Immature natural killer cell (primary cell): ENCODE measurements at regions not wholly inside any gene's neighbourhood (a gene's known extent, or its start where the extent isn't known, plus 50 kb on each side); places are given as distances from the start of the nearest gene placed in this dataset.
"Not testable (repeated sequence)": the region's sequence is repeated elsewhere in the genome, so short reads cannot be mapped to it uniquely, and the experiment has no call there.

ENCODE experiments used
- DNase-seq, 3 donors: peaks; one replicate each; pipeline ENCODE4 v3.0.0; 2022; ENCODE audit warnings: mixed read lengths in 1 of 3
- H3K27ac Mint-ChIP-seq, 6 donors: one replicate each; pipeline ENCODE4 v1.8.0; 2020; ENCODE audit warnings: mixed read lengths in 6 of 6, mild to moderate bottlenecking in 5 of 6, inconsistent platforms in 4 of 6, moderate library complexity in 3 of 6
- H3K27me3 Mint-ChIP-seq, 3 donors: one replicate each; pipeline ENCODE4 v1.8.0; 2020 to 2021; ENCODE audit warnings: low read depth in 3 of 3, mild to moderate bottlenecking in 3 of 3, mixed read lengths in 3 of 3, moderate library complexity in 3 of 3, inconsistent platforms in 1 of 3
- H3K36me3 Mint-ChIP-seq, 3 donors: one replicate each; pipeline ENCODE4 v1.8.0; 2020; ENCODE audit warnings: mixed read lengths in 3 of 3, inconsistent platforms in 2 of 3, mild to moderate bottlenecking in 2 of 3
- H3K4me1 Mint-ChIP-seq, 2 donors: one replicate each; pipeline ENCODE4 v1.8.0; 2020; ENCODE audit warnings: inconsistent platforms in 2 of 2, mild to moderate bottlenecking in 2 of 2, mixed read lengths in 2 of 2, moderate library complexity in 1 of 2
- H3K4me3 Mint-ChIP-seq, 5 donors: one replicate each; pipeline ENCODE4 v1.8.0; 2020; ENCODE audit warnings: mild to moderate bottlenecking in 5 of 5, mixed read lengths in 5 of 5, inconsistent platforms in 3 of 5, moderate library complexity in 3 of 5
- H3K9me3 Mint-ChIP-seq, 6 donors: one replicate each; pipeline ENCODE4 v1.8.0; 2020; ENCODE audit warnings: mild to moderate bottlenecking in 6 of 6, mixed read lengths in 6 of 6, inconsistent platforms in 4 of 6, moderate library complexity in 3 of 6

DNA sequence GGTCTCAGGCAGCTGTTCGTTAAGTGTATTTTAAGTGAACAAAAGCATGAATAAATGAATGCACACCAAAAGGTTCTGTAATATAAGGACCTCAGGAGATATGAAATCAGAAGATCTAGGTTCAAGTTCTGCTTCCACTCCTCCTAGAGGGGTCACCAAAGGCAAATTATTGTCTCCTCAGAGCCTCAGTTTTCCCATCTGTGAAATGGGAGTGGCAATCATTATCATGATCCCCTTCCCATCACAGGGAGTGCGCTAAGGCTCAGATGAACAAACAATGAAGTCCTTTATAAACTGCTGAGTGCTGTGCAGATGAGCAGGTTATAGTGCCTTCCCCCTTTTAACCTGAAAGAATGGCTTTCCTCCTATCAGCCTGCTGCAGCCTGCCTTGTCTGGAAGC is 248.3 kb upstream of the C16orf82 start:
- Mint-ChIP-seq H3K27ac (no peak overlapping the region), H3K9me3 (no peaks in the 10 kb centered on the region), H3K36me3 (no peaks in the 10 kb centered on the region), H3K4me3 (no peak overlapping the region), H3K4me1 (no peaks in the 10 kb centered on the region), H3K27me3 (peaks cover 0 to 11% (median 3%) of the 10 kb centered on the region in 3 donors)
- DNase-seq, result no peak

DNA sequence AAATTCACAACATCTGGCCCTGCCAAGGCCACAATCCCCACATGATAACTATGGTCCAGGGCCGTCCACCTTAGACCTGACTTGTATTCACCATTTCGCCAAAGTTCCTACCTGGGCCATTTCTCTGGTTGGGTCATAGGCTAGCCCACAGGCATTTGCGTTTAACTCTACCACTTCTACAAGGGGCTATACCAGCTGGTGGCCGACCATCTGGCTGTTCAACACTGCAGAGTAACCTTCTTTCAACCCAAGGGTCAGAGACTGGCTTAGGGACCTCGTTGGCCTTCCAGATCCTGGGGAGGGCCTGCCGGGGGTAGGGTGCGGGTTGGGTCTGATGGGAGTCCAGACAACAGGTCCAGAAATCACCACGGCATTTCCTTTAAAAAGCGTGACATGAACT is 242.3 kb upstream of the C16orf82 start:
- no peaks in the 10 kb centered on the region for H3K36me3 Mint-ChIP-seq
- peaks cover 0 to 6% (median 0%) of the 10 kb centered on the region in 6 donors for H3K9me3 Mint-ChIP-seq
- H3K27me3 Mint-ChIP-seq, result peaks cover 0 to 14% (median 4%) of the 10 kb centered on the region in 3 donors
- no peak overlapping the region for H3K4me3 Mint-ChIP-seq
- no peaks in the 10 kb centered on the region for H3K4me1 Mint-ChIP-seq
- H3K27ac Mint-ChIP-seq, result no peak overlapping the region
- no peak for DNase-seq

DNA sequence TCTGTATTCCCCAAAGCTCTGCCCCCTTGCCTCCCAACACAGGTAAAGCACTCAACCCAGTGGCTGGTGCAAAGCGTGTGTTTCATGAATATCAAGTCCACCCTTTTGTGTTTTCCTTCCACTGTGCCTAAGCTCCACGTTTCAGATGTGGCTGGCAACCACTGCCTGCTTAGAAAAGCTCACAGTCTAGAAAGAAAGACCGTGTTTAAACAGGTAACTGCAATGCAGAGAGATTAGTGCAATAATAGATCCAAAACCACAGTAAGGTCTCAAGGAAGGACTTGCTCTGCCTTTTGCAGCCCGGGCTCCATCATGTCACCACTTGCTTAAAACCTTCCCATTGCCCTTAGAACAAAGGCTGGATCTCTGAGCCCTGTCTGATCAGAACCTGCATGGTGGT is 240.2 kb upstream of the C16orf82 start:
- H3K27me3 Mint-ChIP-seq, result peaks cover 0 to 14% (median 8%) of the 10 kb centered on the region in 3 donors
- no peak overlapping the region for H3K4me3 Mint-ChIP-seq
- peaks cover 0 to 6% (median 0%) of the 10 kb centered on the region in 6 donors for H3K9me3 Mint-ChIP-seq
- H3K4me1 Mint-ChIP-seq, result no peaks in the 10 kb centered on the region
- H3K36me3 Mint-ChIP-seq, result no peaks in the 10 kb centered on the region
- no peak for DNase-seq
- H3K27ac Mint-ChIP-seq, result no peak overlapping the region

DNA sequence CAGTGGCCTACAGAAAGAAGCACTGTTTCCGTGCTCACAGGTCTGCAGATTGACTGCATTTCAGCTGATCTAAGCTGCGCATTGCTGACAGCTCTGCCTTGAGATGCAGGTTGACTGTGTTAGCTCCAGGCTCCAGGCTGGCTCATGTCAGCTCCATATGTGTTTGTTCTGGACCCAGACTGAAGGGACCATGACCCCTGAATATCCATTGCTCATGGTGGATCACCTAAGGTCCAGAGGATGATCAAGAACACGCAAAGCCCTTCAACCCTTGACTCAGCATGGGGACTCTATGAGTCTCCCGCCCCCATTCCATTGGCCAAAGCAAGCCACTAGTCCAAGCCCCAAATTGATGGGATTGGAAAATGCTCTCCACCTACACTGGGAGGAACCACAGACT is 239.3 kb upstream of the C16orf82 start:
- Mint-ChIP-seq H3K4me3 (no peak overlapping the region), H3K9me3 (peaks cover 0 to 6% (median 0%) of the 10 kb centered on the region in 6 donors), H3K27ac (no peak overlapping the region), H3K4me1 (no peaks in the 10 kb centered on the region), H3K27me3 (peaks cover 0 to 15% (median 8%) of the 10 kb centered on the region in 3 donors), H3K36me3 (no peaks in the 10 kb centered on the region)
- DNase-seq, result no peak

DNA sequence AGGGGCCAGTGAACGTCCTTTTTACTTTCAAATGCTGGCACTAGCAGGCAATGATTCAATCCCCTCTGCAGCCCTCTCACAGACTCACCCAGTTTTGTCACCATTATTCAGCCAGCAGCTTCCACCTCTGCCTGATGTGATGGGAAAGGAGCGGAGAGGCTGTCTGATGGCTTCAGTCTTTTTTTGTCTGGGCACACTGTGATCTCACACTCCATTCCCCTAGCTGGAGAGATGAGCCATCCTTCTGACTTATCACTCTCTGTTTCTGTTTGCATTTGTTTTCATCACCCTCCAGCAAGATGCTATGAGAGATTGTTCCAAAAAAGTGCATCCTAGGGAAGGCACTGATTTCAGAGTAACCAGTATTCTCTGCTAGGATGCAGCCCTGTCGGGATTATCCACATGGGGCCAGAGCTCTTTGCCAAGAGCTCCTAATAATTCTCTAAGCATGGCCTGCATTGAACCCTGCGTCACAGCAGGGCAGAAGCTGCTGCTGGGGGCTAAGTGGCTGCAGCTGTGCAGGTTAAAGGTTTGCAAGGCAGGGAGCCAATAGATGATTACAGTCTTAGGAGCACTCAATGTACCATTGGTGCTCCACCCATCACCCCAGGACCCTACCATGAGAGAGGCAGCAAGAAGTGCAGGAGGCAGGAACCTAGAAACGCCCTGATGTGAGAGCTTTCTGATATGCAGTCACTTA is 236.1 kb upstream of the C16orf82 start:
- Mint-ChIP-seq H3K27me3 (peaks cover 1 to 17% (median 9%) of the 10 kb centered on the region in 3 donors), H3K9me3 (peaks cover 0 to 6% (median 0%) of the 10 kb centered on the region in 6 donors), H3K27ac (no peak overlapping the region), H3K4me3 (no peak overlapping the region), H3K4me1 (no peaks in the 10 kb centered on the region), H3K36me3 (no peaks in the 10 kb centered on the region)
- DNase-seq, result no peak

DNA sequence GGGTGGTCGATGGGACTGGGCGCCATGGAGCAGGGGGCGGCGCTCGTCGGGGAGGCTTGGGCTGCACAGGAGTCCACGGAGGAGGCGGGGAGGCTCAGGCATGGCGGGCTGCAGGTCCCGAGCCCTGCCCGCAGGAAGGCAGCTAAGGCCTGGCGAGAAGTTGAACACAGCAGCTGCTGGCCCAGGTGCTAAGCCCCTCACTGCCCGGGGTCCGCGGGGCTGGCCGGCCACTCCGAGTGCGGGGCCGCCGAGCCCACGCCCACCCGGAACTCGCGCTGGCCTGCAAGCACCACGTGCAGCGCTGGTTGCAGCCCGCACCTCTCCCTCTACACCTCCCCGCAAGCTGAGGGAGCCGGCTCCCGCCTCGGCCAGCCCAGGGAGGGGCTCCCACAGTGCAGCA is 230.6 kb upstream of the C16orf82 start:
- H3K4me3 Mint-ChIP-seq, H3K9me3 Mint-ChIP-seq, H3K4me1 Mint-ChIP-seq, H3K36me3 Mint-ChIP-seq, H3K27ac Mint-ChIP-seq, H3K27me3 Mint-ChIP-seq, DNase-seq: not testable (repeated sequence)

DNA sequence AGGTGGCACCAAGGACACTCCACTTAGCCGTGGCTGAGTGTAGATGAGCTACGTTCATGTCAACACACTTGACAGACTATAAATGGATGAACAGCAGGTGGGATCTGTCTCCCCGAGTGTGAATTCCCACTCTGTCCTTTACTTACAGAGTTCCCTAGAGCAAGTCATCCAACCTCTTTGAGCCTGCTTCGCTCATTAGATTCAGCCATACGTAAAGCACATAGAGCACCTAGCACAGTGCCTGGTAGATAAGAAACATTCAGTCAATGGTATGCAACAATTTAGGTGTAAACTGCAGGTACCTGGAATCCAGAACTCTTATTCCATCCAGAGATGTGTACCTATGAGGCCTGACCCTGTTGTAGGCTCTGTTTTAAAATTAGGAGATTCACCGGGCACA is 227.8 kb upstream of the C16orf82 start:
- no peaks in the 10 kb centered on the region for H3K4me1 Mint-ChIP-seq
- no peak overlapping the region for H3K4me3 Mint-ChIP-seq
- H3K9me3 Mint-ChIP-seq, result no peaks in the 10 kb centered on the region
- peaks cover 0 to 5% (median 2%) of the 10 kb centered on the region in 3 donors for H3K27me3 Mint-ChIP-seq
- H3K36me3 Mint-ChIP-seq, result no peaks in the 10 kb centered on the region
- DNase-seq, result no peak
- H3K27ac Mint-ChIP-seq, result no peak overlapping the region

DNA sequence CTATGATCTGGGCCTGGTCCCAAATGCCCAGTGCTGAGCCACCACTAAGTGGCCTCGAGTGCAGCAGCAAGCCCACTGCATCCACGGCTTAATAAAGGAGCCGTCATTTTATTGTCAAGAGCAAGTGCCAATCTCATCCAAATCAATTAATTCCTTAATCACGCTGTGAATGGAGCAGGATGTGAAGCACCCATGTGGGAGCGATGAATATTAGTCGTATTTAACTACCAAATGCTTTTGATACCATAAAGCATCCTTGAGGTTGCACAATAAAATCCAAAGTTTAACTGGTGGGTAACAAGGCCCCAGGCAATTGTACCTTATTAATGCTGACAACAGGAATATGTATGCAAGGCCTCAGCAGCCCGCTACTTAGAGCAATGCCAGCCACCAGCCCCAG is 226.0 kb upstream of the C16orf82 start:
- no peak overlapping the region for H3K4me3 Mint-ChIP-seq
- H3K9me3 Mint-ChIP-seq, result peaks cover 0 to 3% (median 0%) of the 10 kb centered on the region in 6 donors
- H3K36me3 Mint-ChIP-seq, result no peaks in the 10 kb centered on the region
- H3K4me1 Mint-ChIP-seq, result no peaks in the 10 kb centered on the region
- no peak for DNase-seq
- H3K27me3 Mint-ChIP-seq, result peaks cover 1 to 5% (median 2%) of the 10 kb centered on the region in 3 donors
- H3K27ac Mint-ChIP-seq, result no peak overlapping the region

DNA sequence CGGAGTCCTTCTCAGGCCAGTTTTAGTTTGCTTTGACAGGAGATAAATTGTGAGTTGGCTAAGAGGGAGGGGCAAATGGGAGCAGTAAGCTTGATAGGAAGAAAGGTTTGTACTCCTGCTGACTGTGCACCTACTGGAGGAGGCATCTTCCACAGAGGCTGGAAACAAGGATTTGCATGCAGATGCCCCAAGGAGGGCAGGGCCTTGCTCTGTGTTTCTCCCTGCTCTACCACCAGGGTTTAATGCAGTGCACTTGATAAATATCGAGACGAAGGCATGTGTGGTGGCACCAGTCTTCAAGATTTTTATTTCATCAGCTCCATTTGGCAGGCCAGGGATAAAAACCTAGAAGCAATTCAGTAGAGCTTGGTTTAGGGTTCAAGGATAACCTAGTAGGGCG is 210.5 kb upstream of the C16orf82 start:
- no peak overlapping the region for H3K4me3 Mint-ChIP-seq
- peaks cover 2 to 18% (median 7%) of the 10 kb centered on the region in 3 donors for H3K27me3 Mint-ChIP-seq
- H3K9me3 Mint-ChIP-seq, result peaks cover 6 to 17% (median 15%) of the 10 kb centered on the region in 6 donors
- no peaks in the 10 kb centered on the region for H3K4me1 Mint-ChIP-seq
- H3K27ac Mint-ChIP-seq, result no peak overlapping the region
- no peak for DNase-seq
- H3K36me3 Mint-ChIP-seq, result peaks cover 0 to 3% (median 0%) of the 10 kb centered on the region in 3 donors

DNA sequence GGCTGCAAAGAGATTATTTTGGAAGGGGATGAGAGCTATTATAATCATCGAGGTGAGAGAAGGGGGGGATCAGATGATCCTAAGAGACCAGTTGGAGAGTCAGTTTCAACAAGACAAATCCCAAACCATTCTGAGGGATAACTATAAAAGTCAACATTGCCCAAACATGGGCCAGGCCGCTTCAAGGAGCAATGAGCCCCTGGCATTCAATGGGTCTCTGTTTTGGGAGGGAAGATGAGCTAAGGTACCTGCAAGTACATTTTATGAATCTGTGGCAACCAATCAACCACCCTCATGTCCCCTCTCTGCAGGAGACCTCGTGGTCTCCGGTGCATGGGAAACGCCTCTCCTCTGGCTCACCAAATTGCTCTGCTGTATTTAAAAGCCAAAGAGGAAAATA is 209.9 kb upstream of the C16orf82 start:
- Mint-ChIP-seq H3K9me3 (peaks cover 11 to 22% (median 17%) of the 10 kb centered on the region in 6 donors), H3K36me3 (peaks cover 0 to 3% (median 0%) of the 10 kb centered on the region in 3 donors), H3K4me1 (no peaks in the 10 kb centered on the region), H3K27ac (no peak overlapping the region), H3K4me3 (no peak overlapping the region), H3K27me3 (peaks cover 2 to 18% (median 7%) of the 10 kb centered on the region in 3 donors)
- DNase-seq, result no peak

DNA sequence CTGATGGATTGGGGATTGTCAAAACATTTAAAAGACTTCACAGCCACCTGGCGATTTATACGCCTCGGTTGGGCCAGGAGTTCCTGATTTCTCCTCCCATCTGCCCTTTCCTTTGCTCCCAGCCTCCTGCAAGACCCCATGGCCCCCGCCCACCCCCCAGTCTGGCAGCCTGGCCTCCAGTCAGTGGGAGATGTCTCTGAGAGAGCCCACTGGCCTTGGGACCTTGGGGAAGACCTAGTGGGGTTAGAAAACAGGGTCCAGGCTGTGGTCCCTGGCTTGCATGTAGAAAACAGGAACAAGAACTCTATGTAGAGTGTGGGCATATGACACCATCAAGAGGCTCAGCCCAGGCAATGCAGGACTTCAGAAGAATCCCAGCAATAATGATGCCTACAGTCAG is 209.4 kb upstream of the C16orf82 start:
- no peak overlapping the region for H3K27ac Mint-ChIP-seq
- H3K27me3 Mint-ChIP-seq, result peaks cover 2 to 18% (median 7%) of the 10 kb centered on the region in 3 donors
- no peaks in the 10 kb centered on the region for H3K4me1 Mint-ChIP-seq
- H3K36me3 Mint-ChIP-seq, result peaks cover 0 to 3% (median 0%) of the 10 kb centered on the region in 3 donors
- no peak for DNase-seq
- H3K4me3 Mint-ChIP-seq, result no peak overlapping the region
- peaks cover 12 to 28% (median 17%) of the 10 kb centered on the region in 6 donors for H3K9me3 Mint-ChIP-seq

DNA sequence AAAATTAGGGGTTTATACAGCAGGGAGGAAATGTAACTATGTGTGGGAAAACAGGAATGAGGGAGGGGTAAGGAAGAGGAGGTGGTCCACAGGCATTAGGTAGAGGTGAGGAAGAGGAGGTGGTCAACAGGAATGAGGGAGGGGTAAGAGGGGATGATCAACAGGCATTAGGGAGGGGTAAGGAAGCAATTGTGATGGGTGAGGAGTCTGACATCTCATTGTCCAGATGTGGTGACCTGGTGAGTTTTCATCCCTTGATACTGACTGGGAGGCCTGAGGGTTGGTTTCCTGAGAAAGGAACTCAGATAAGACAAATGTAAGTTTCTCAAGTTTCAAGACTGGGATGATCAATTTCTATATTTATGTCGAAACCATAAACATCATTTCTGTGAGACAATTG is 206.2 kb upstream of the C16orf82 start:
- peaks cover 0 to 16% (median 7%) of the 10 kb centered on the region in 3 donors for H3K27me3 Mint-ChIP-seq
- no peaks in the 10 kb centered on the region for H3K4me1 Mint-ChIP-seq
- peaks cover 0 to 3% (median 0%) of the 10 kb centered on the region in 3 donors for H3K36me3 Mint-ChIP-seq
- H3K9me3 Mint-ChIP-seq, result peaks cover 12 to 30% (median 15%) of the 10 kb centered on the region in 6 donors
- H3K27ac Mint-ChIP-seq, result no peak overlapping the region
- no peak for DNase-seq
- no peak overlapping the region for H3K4me3 Mint-ChIP-seq

DNA sequence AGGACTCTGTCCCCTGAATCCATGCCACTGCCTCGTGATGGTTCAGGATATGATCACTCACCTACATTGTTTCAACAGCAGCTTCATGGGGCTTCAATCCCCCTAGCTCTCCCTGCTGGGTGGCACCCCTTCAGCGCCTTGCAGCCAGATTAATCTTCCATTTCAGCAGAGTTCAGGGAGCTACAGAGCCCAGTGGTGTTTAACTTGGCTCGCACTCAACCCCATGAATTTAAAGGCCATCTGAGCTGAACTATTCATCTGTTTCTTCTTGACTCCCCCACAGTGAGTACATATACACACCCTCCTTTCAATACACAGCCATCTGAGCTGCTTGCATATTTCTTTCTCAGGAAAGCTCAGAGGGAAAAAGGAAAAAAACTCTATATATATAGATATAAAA is 202.8 kb upstream of the C16orf82 start:
- Mint-ChIP-seq H3K36me3 (peaks cover 0 to 3% (median 0%) of the 10 kb centered on the region in 3 donors), H3K4me1 (no peaks in the 10 kb centered on the region), H3K27me3 (peaks cover 3 to 12% (median 7%) of the 10 kb centered on the region in 3 donors), H3K9me3 (peaks cover 10 to 30% (median 15%) of the 10 kb centered on the region in 6 donors), H3K4me3 (no peak overlapping the region), H3K27ac (no peak overlapping the region)
- DNase-seq, result no peak

DNA sequence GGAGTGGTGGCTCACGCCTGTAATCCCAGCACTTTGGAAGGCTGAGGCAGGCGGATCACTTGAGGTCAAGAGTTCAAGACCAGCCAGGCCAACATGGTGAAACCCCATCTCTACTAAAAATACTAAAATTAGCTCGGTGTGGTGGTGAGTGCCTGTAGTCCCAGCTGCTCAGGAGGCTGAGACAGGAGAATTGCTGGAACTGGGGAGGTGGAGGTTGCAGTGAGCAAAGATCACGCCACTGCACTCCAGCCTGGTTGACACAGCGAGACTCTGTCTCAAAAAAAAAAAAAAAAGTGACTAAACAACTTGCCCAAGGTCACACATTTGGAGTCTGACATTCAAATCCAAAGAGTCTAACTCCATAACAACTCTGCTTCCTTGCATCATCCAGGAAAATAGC is 192.4 kb upstream of the C16orf82 start:
- not testable (repeated sequence) for H3K4me3 Mint-ChIP-seq, H3K36me3 Mint-ChIP-seq, H3K9me3 Mint-ChIP-seq, H3K27ac Mint-ChIP-seq, H3K4me1 Mint-ChIP-seq, DNase-seq
- peaks cover 0 to 12% (median 3%) of the 10 kb centered on the region in 3 donors for H3K27me3 Mint-ChIP-seq

DNA sequence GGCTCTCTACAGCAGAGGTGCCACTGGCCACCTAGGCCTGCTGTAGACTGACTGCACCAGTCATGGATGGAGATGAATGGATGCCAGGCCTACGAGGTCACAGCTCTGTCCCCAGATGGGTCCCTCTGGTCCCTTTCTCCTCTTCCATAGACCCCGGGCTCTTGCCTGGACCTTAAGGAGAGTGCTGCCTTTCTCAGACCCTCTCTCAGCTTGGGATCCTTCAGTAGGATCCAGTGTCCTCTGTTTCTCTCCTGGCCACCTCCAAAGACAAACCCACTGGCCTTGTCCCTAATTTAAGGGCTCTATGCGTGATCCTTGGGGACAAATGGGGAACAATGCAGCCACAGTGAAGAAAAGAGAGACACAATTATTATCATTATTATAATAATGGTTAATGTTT is 189.3 kb upstream of the C16orf82 start:
- Mint-ChIP-seq H3K27ac (no peak overlapping the region), H3K4me3 (no peak overlapping the region), H3K27me3 (peaks cover 0 to 10% (median 3%) of the 10 kb centered on the region in 3 donors), H3K4me1 (no peaks in the 10 kb centered on the region), H3K36me3 (no peaks in the 10 kb centered on the region), H3K9me3 (peaks cover 0 to 3% (median 0%) of the 10 kb centered on the region in 6 donors)
- DNase-seq, result no peak
